Thyroid gland (tissue), 4 donors: ENCODE measurements at regions not wholly inside any gene's neighbourhood (a gene's known extent, or its start where the extent isn't known, plus 50 kb on each side); places are given as distances from the start of the nearest gene placed in this dataset.

Source experiments
- DNase-seq, 2 donors: peaks; one replicate each; pipeline ENCODE4 v3.0.0-alpha.2; 2019
- H3K27ac ChIP-seq, 3 donors: fragments of 200-600 bp; sonication (generic); 1 replicate in 2 of 3; 2 replicates in 1 of 3; pipeline ENCODE4 v1.5.1; 2016 to 2019; ENCODE audit warnings: mild to moderate bottlenecking in 1 of 3, moderate library complexity in 1 of 3
- H3K27me3 ChIP-seq: fragments of 200-600 bp; sonication (generic); one replicate; pipeline ENCODE4 v1.5.1; 2019
- H3K36me3 ChIP-seq, 2 donors: fragments of 200-600 bp; sonication (generic); one replicate each; pipeline ENCODE4 v1.5.1; 2016 to 2019
- H3K4me1 ChIP-seq, 2 donors: fragments of 200-600 bp; sonication (generic); one replicate each; pipeline ENCODE4 v1.5.1; 2017 to 2019
- H3K4me3 ChIP-seq, 3 donors: fragments of 200-600 bp; sonication (generic); replicated peaks in 1 of 3; 1 replicate in 2 of 3; 2 replicates in 1 of 3; pipeline ENCODE4 v1.5.1; 2016; ENCODE audit warnings: mild to moderate bottlenecking in 1 of 3
- H3K9me3 ChIP-seq: fragments of 200-600 bp; sonication (generic); one replicate; pipeline ENCODE4 v1.5.1; 2017
- CTCF ChIP-seq, 6 experiments: fragments of 200-600 bp in 3 of 6; fragments of 450-650 bp in 3 of 6; sonication (generic) in 3 of 6; IDR thresholded peaks; one replicate each; pipeline ENCODE4 v1.5.1; 2016 to 2019; ENCODE audit warnings: antibody characterized with exemption in 6 of 6, mild to moderate bottlenecking in 2 of 6, inconsistent platforms in 1 of 6, moderate library complexity in 1 of 6
- POLR2A ChIP-seq, 2 donors: fragments of 450-650 bp; IDR thresholded peaks; one replicate each; pipeline ENCODE4 v1.6.1; 2017; ENCODE audit warnings: antibody characterized with exemption in 2 of 2, mild to moderate bottlenecking in 2 of 2, moderate library complexity in 1 of 2
- WGBS, 2 donors: methylation state at CpG; one replicate each; pipeline ENCODE4 v1.1.5; 2017; 5-methylcytosine and 5-hydroxymethylcytosine counted together
- intact Hi-C: fragments of 100-400 bp; cut with DNase I; formaldehyde crosslinking; loops from one replicate; pipeline ENCODE4 v1.15.1; 2023

GRCh38 chr19:30898353-30899103 lies 450.7 kb downstream of the TSHZ3 start:
- Histone ChIP-seq H3K4me3 (no peak overlapping the region), H3K27me3 (no peaks in the 10 kb centered on the region), H3K27ac (no peak overlapping the region), H3K36me3 (no peaks in the 10 kb centered on the region), H3K4me1 (peaks cover 13 to 35% of the 10 kb centered on the region in 2 donors), H3K9me3 (no peaks in the 10 kb centered on the region)
- peak; percentile 40 to 49 for DNase-seq
- WGBS, 2 donors, result 87 to 89% methylated on average over 5 of the region's 5 CpGs
- TF ChIP-seq POLR2A (IDR thresholded peaks at IDR 0.05) (no peak), CTCF (IDR thresholded peaks at IDR 0.05) (no peak)
- intact Hi-C loops, result no loop called here

- intact Hi-C loops, result no loop called here
- Histone ChIP-seq H3K27me3 (no peaks in the 10 kb centered on the region), H3K4me1 (peaks cover 13 to 35% of the 10 kb centered on the region in 2 donors), H3K9me3 (no peaks in the 10 kb centered on the region), H3K4me3 (no peak overlapping the region), H3K36me3 (no peaks in the 10 kb centered on the region), H3K27ac (no peak overlapping the region)
- TF ChIP-seq POLR2A (IDR thresholded peaks at IDR 0.05) (no peak), CTCF (IDR thresholded peaks at IDR 0.05) (no peak)
- 95 to 98% methylated on average over 7 of the region's 7 CpGs for WGBS, 2 donors
- DNase-seq, result no peak
These were observed 451.7 kb downstream of the TSHZ3 start for GRCh38 chr19:30897553-30897952.

GRCh38 chr19:30897034-30897433 lies 452.2 kb downstream of the TSHZ3 start:
- TF ChIP-seq CTCF (IDR thresholded peaks at IDR 0.05), result no peak
- no peak for TF ChIP-seq POLR2A (IDR thresholded peaks at IDR 0.05)
- peak overlapping the region; percentile 9 to 73 (median 45) for H3K27ac ChIP-seq

GRCh38 chr19:30896554-30896953 lies 452.7 kb downstream of the TSHZ3 start:
- WGBS, 2 donors, result 16 to 19% methylated on average over 1 of the region's 1 CpG
- Histone ChIP-seq H3K4me3 (no peak overlapping the region), H3K9me3 (no peaks in the 10 kb centered on the region), H3K36me3 (no peaks in the 10 kb centered on the region), H3K4me1 (peaks cover 13 to 35% of the 10 kb centered on the region in 2 donors), H3K27ac (peak overlapping the region; percentile 9 to 73 (median 45)), H3K27me3 (no peaks in the 10 kb centered on the region)
- TF ChIP-seq POLR2A (IDR thresholded peaks at IDR 0.05) (no peak), CTCF (IDR thresholded peaks at IDR 0.05) (no peak)
- peak; percentile 55 to 67 for DNase-seq
- intact Hi-C loops, result no loop called here

More at GRCh38 chr19:30897034-30897433, 452.2 kb downstream of the TSHZ3 start:
- Histone ChIP-seq H3K4me1 (peaks cover 13 to 35% of the 10 kb centered on the region in 2 donors), H3K9me3 (no peaks in the 10 kb centered on the region), H3K36me3 (no peaks in the 10 kb centered on the region), H3K4me3 (no peak overlapping the region), H3K27me3 (no peaks in the 10 kb centered on the region)
- intact Hi-C loops, result no loop called here
- WGBS, 2 donors, result 89 to 98% methylated on average over 3 of the region's 3 CpGs
- no peak for DNase-seq

GRCh38 chr19:30895946-30896345 lies 453.3 kb downstream of the TSHZ3 start:
- TF ChIP-seq CTCF (IDR thresholded peaks at IDR 0.05) (peak in 1 of 6 experiments; percentile 5), POLR2A (IDR thresholded peaks at IDR 0.05) (no peak)
- Histone ChIP-seq H3K36me3 (no peaks in the 10 kb centered on the region), H3K4me1 (peaks cover 13 to 35% of the 10 kb centered on the region in 2 donors), H3K4me3 (no peak overlapping the region), H3K9me3 (no peaks in the 10 kb centered on the region), H3K27ac (peak overlapping the region in 2 of 3 donors; percentile 28 to 73), H3K27me3 (no peaks in the 10 kb centered on the region)
- WGBS, 2 donors, result 75 to 77% methylated on average over 3 of the region's 3 CpGs
- no peak for DNase-seq
- intact Hi-C loops, result no loop called here
